ENCODE measurements at regions not wholly inside any gene's neighbourhood (a gene's known extent, or its start where the extent isn't known, plus 50 kb on each side); places are given as distances from the start of the nearest gene placed in this dataset.

- Mint-ChIP-seq H3K9me3 (peaks cover 3% of the 10 kb centered on the region), H3K4me3 (no peak overlapping the region), H3K36me3 (ENCODE audit: low read depth) (no peaks in the 10 kb centered on the region), H3K4me1 (ENCODE audit: low read depth) (peaks cover 9% of the 10 kb centered on the region), H3K27me3 (peaks cover 38% of the 10 kb centered on the region), H3K27ac (no peak overlapping the region)
Measured at GRCh38 chr1:229042482-229042881, 228.4 kb upstream of the RAB4A start.

- H3K27me3 Mint-ChIP-seq = peaks cover 38% of the 10 kb centered on the region
- H3K4me1 Mint-ChIP-seq (ENCODE audit: low read depth) = peaks cover 6% of the 10 kb centered on the region
- no peaks in the 10 kb centered on the region for H3K36me3 Mint-ChIP-seq (ENCODE audit: low read depth)
- H3K9me3 Mint-ChIP-seq = peaks cover 3% of the 10 kb centered on the region
- no peak overlapping the region for H3K27ac Mint-ChIP-seq
- H3K4me3 Mint-ChIP-seq = no peak overlapping the region
Measured at GRCh38 chr1:229043115-229043514, 227.8 kb upstream of the RAB4A start.

- Mint-ChIP-seq H3K4me3 (no peak overlapping the region), H3K9me3 (peaks cover 5% of the 10 kb centered on the region), H3K27ac (no peak overlapping the region), H3K4me1 (ENCODE audit: low read depth) (no peaks in the 10 kb centered on the region), H3K27me3 (peaks cover 16% of the 10 kb centered on the region), H3K36me3 (ENCODE audit: low read depth) (peaks cover 2% of the 10 kb centered on the region)
Measured at GRCh38 chr1:229046251-229046853, 224.6 kb upstream of the RAB4A start.

GRCh38 chr1:229047161-229047839 is 223.6 kb upstream of the RAB4A start:
- no peak overlapping the region for H3K27ac Mint-ChIP-seq
- peaks cover 16% of the 10 kb centered on the region for H3K27me3 Mint-ChIP-seq
- H3K36me3 Mint-ChIP-seq (ENCODE audit: low read depth) = peaks cover 6% of the 10 kb centered on the region
- peaks cover 9% of the 10 kb centered on the region for H3K9me3 Mint-ChIP-seq
- no peak overlapping the region for H3K4me3 Mint-ChIP-seq
- no peaks in the 10 kb centered on the region for H3K4me1 Mint-ChIP-seq (ENCODE audit: low read depth)

GRCh38 chr1:229047840-229048620 is 222.9 kb upstream of the RAB4A start:
- H3K9me3 Mint-ChIP-seq = peaks cover 9% of the 10 kb centered on the region
- peaks cover 14% of the 10 kb centered on the region for H3K27me3 Mint-ChIP-seq
- peaks cover 6% of the 10 kb centered on the region for H3K36me3 Mint-ChIP-seq (ENCODE audit: low read depth)
- H3K4me3 Mint-ChIP-seq = no peak overlapping the region
- no peaks in the 10 kb centered on the region for H3K4me1 Mint-ChIP-seq (ENCODE audit: low read depth)
- H3K27ac Mint-ChIP-seq = no peak overlapping the region

GRCh38 chr1:229048896-229049295 is 222.0 kb upstream of the RAB4A start:
- no peak overlapping the region for H3K27ac Mint-ChIP-seq
- H3K9me3 Mint-ChIP-seq = peaks cover 9% of the 10 kb centered on the region
- H3K27me3 Mint-ChIP-seq = peaks cover 9% of the 10 kb centered on the region
- no peak overlapping the region for H3K4me3 Mint-ChIP-seq
- no peaks in the 10 kb centered on the region for H3K4me1 Mint-ChIP-seq (ENCODE audit: low read depth)
- H3K36me3 Mint-ChIP-seq (ENCODE audit: low read depth) = peaks cover 6% of the 10 kb centered on the region

- no peak overlapping the region for H3K4me3 Mint-ChIP-seq
- no peak overlapping the region for H3K27ac Mint-ChIP-seq
- H3K36me3 Mint-ChIP-seq (ENCODE audit: low read depth) = peaks cover 6% of the 10 kb centered on the region
- no peaks in the 10 kb centered on the region for H3K27me3 Mint-ChIP-seq
- H3K9me3 Mint-ChIP-seq = peaks cover 7% of the 10 kb centered on the region
- H3K4me1 Mint-ChIP-seq (ENCODE audit: low read depth) = peaks cover 29% of the 10 kb centered on the region
Measured at GRCh38 chr1:229056046-229056445, 214.9 kb upstream of the RAB4A start.

GRCh38 chr1:229058111-229058561 is 212.8 kb upstream of the RAB4A start:
- Mint-ChIP-seq H3K9me3 (no peaks in the 10 kb centered on the region), H3K36me3 (ENCODE audit: low read depth) (no peaks in the 10 kb centered on the region), H3K27me3 (no peaks in the 10 kb centered on the region), H3K4me3 (no peak overlapping the region), H3K27ac (no peak overlapping the region), H3K4me1 (ENCODE audit: low read depth) (peaks cover 29% of the 10 kb centered on the region)

- no peak overlapping the region for H3K27ac Mint-ChIP-seq
- H3K4me3 Mint-ChIP-seq = no peak overlapping the region
- H3K9me3 Mint-ChIP-seq = no peaks in the 10 kb centered on the region
- no peaks in the 10 kb centered on the region for H3K27me3 Mint-ChIP-seq
- H3K4me1 Mint-ChIP-seq (ENCODE audit: low read depth) = peaks cover 29% of the 10 kb centered on the region
- no peaks in the 10 kb centered on the region for H3K36me3 Mint-ChIP-seq (ENCODE audit: low read depth)
Measured at GRCh38 chr1:229058729-229059128, 212.2 kb upstream of the RAB4A start.

- Mint-ChIP-seq H3K27me3 (no peaks in the 10 kb centered on the region), H3K27ac (no peak overlapping the region), H3K9me3 (no peaks in the 10 kb centered on the region), H3K36me3 (ENCODE audit: low read depth) (no peaks in the 10 kb centered on the region), H3K4me3 (no peak overlapping the region), H3K4me1 (ENCODE audit: low read depth) (peaks cover 29% of the 10 kb centered on the region)
Measured at GRCh38 chr1:229059671-229060539, 211.0 kb upstream of the RAB4A start.

- Mint-ChIP-seq H3K4me3 (no peak overlapping the region), H3K4me1 (ENCODE audit: low read depth) (peaks cover 25% of the 10 kb centered on the region), H3K36me3 (ENCODE audit: low read depth) (no peaks in the 10 kb centered on the region), H3K27ac (no peak overlapping the region), H3K27me3 (no peaks in the 10 kb centered on the region), H3K9me3 (no peaks in the 10 kb centered on the region)
Measured at GRCh38 chr1:229062135-229062534, 208.8 kb upstream of the RAB4A start.

GRCh38 chr1:229063154-229063773 is 207.6 kb upstream of the RAB4A start:
- Mint-ChIP-seq H3K36me3 (ENCODE audit: low read depth) (no peaks in the 10 kb centered on the region), H3K27ac (no peak overlapping the region), H3K4me3 (no peak overlapping the region), H3K9me3 (no peaks in the 10 kb centered on the region), H3K27me3 (no peaks in the 10 kb centered on the region), H3K4me1 (ENCODE audit: low read depth) (peaks cover 21% of the 10 kb centered on the region)

GRCh38 chr1:229064320-229065168 is 206.4 kb upstream of the RAB4A start:
- no peaks in the 10 kb centered on the region for H3K36me3 Mint-ChIP-seq (ENCODE audit: low read depth)

More at GRCh38 chr1:229064320-229065168, 206.4 kb upstream of the RAB4A start:
- Mint-ChIP-seq H3K27ac (no peak overlapping the region), H3K4me1 (ENCODE audit: low read depth) (peaks cover 12% of the 10 kb centered on the region), H3K27me3 (peaks cover 3% of the 10 kb centered on the region), H3K4me3 (no peak overlapping the region), H3K9me3 (no peaks in the 10 kb centered on the region)
